Stimulated activated CD4-positive, alpha-beta T cell treated with anti-CD3 and anti-CD28 coated beads, TNF-alpha, amount 100 ng/mL, for 24 hours (primary cell): ENCODE measurements at regions not wholly inside any gene's neighbourhood (a gene's known extent, or its start where the extent isn't known, plus 50 kb on each side); places are given as distances from the start of the nearest gene placed in this dataset.

Experiments
- DNase-seq, 3 experiments: peaks; one replicate each; pipeline ENCODE4 v3.0.0-alpha.2; 2020; ENCODE audit warnings: low read depth in 3 of 3

DNA sequence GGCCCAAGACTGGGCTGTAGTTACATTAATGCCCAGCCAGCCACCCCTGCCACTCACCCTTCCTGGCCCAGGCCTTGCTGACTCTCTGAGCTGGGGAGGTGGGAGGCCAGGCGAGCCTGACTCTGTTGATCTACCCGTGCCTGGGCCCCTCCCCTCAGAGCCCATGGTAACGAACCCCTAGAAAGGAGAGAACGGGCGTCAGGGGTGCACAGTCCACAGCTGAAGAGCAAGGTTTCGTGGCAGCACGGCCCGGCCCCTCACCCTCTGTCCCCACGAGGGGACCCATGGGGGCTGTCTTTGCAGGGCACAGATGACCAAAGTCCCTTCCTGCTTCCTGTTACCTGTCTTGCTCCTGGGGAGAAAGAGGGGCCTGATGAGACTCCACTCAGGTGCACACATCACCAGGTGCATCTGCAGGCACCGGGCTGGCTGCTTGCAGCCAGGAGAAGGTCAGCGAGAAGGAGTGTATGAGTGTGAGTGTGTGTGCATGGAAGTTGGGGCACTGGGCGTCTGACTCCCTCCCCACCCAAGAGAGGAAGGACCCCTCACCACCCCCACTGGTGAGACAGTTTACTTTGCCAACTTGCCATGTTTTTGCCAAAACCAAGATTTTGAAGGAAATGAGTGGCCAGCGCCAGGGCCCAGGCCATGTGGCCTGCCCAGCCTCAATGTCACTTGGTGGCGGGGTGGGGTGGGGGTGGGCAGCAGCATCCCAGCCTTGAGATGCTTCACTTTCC, 359.1 kb downstream of the SEC14L1 start:
- no peak for DNase-seq

DNA sequence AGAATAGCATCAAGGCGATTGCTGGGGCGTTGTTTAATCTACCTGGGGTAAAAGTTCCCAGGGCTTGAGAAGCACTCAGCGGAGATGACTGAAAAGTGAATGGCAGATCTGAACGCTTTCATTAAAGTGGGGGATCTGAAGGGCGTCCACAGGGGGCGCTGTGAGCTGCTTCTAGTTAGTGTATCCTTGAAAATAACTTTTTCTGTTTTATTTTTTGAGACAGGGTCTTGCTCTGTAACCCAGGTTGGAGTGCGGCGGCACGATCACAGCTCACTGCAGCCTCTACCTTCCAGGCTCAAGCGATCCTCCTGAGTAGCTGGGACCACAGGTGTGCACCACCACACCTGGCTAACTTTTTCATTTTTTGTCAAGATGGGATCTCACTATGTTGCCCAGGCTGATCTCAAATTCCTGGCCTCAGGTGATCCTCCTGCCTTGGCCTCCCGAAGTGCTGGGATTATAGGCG, 360.4 kb downstream of the SEC14L1 start:
- DNase-seq: no peak

DNA sequence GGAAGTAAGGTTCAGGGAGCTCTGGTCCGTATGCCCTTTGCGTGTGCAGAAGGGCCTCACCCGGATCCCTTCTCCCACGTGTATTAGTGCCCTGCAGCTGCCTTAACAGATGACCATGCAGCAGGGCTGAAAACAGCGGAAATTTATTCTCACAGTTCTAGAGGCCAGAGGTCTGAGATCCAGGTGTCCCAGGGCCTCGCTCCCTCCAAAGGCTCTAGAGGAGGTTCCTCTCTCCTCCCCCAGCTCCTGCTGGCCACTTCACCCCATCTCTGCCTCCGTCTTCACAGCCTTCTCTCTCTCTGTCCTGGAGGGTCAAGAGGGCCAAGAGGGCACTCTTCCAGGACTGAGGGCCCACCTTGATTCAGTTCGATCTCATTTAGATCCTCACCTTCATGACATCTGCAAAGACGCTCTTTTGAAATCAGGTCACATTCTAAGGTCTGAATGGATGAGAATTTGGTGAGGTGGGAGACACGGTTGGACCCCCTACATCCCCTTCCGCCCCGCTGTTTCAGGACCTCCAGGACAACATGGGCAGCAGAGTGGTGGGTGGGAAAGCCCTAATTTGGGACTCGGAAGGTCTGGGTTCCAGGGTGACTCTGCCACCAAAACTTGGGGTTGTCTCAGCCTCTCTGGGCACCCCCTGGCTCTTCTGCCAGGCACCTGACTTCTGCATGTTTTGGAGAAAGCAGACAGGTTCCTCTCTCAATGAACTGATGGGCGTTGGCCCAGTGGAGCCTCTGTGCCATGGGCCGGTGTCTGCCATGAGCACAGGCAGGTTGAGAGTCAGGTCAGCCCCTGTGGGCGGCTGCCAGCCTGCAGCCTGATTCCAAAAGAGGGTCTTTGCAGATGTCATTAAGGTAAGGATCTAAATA, 361.2 kb downstream of the SEC14L1 start:
- DNase-seq: no peak

DNA sequence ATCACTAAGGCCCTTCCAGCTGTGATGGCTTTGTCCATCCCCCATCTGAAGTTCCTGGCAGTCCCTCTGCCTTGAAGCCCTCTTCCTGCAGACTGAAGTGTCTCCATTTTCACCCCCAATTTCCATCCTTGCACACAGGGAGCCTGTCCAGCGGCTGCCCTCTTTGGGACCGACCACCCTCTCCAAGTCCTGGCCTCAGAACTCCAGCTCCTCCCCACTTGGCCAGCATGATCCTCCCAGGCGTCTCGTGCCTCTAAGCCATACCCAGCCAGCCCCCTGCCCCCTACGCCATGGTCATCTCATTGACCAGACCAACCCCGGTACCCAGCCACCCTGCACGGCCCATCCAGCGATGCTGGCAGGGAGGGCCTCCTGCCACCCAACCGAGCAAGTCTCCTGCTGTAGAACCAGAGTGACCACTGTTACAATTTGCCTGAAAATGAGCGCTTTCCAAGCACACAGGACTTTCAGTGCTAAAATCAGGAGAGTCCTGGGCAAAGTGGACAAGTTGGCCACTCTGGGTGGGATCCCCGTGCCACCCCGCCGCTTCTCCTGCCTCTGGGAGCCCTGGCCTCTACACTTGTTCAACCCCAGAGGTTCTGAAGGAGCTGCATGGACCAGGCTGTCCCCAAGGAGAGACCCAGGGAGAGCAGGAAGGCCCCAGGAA, 362.0 kb downstream of the SEC14L1 start:
- DNase-seq: no peak

DNA sequence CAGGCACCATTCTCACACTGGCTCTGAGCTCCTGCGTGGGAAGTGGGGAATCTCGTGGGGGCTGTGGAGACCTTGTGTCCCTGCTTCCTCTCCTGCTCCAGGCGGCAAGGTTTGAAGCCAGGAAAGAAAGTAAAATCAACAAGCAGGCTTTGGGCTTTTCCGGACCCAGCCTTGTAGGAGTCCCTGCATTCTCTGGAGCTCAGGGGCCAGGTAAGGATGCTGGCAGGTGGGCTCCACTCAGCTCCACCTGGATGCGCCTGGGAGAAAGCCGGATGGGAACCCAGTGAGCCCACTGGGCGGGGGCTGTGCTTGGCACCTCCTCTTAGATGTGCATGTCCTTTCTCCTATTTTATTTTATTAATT, 362.5 kb downstream of the SEC14L1 start:
- no peak for DNase-seq

DNA sequence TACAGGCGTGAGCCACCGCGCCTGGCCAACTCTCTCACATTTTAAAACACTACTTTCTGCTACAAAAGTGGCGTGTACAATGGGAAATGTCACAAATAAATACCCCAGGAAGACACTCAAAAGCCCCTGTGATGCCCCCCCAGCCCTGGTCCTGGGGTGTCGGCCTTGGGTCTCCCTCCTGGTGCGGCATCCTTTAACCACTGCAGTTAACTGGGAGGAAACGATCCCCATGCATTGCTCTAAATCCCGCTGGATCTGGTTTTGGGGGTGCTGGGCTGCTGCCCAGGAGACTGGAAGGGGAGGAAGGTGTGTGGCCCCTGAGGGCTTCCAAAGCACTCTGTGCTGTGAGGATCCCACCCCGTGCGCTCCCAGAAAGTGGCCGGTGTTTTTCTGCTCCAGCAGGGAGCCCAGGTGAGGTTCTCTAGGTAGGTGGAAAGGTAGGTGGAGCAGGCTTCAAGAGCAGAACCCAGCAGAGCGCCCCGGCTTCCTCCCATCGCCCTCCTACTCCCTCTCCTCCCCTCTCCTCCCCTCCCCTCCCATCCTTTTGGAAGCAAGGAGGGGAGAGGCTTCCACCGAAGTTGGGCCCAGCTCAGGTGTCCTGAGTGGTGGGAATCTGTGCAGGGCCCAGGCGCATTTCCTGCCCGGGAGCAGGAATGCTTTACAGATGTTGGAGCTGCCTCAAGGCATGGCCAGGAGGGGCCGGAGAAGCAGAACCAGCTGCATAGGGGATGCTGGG, 363.3 kb downstream of the SEC14L1 start:
- DNase-seq: no peak

DNA sequence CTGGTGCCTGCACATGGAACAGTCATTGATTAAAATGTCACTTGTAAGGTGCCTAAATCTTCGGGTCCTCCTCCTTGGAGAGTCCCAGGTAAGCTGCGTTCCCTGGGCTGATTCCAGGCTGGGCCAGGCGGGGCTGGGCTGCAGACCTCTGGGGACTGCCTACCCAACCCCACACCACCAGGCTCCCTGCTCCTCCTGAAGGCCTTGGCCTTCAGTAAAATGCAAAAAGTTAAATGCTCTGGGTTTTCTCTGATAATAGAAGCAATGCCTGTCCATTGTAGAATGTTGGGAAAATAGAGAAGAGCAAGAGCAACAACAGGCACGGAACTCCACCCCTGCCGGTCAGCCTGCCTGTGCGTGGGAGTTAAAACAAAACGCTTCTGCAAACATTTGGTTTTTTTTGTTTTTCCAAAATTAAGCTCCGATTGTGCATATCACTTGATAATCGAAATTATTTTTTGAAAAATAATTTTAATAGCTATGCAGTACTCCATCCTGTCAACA, 363.9 kb downstream of the SEC14L1 start:
- no peak for DNase-seq

DNA sequence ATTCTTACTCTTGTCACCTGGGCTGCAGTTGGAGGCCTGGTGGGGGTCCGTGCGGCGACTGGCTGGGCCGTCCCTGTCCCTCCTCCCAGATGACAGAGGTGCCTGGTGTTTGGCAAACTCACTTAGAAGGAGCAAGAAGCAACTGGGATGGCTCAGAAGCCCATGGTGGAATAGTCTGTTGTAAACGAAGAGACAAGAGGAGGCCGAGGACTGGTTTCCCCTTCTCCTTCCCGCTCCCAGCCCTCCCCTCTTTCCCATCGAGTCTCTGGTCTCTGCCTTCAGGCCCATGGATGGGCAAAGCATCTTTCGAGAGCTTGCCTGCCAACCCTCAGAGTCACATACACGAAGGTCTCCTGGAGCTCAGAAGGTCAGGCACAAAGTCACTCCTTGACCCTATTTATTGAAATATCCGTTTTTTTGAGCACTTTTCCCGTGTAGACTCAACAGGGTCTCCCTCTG, 364.4 kb downstream of the SEC14L1 start:
- DNase-seq: no peak

DNA sequence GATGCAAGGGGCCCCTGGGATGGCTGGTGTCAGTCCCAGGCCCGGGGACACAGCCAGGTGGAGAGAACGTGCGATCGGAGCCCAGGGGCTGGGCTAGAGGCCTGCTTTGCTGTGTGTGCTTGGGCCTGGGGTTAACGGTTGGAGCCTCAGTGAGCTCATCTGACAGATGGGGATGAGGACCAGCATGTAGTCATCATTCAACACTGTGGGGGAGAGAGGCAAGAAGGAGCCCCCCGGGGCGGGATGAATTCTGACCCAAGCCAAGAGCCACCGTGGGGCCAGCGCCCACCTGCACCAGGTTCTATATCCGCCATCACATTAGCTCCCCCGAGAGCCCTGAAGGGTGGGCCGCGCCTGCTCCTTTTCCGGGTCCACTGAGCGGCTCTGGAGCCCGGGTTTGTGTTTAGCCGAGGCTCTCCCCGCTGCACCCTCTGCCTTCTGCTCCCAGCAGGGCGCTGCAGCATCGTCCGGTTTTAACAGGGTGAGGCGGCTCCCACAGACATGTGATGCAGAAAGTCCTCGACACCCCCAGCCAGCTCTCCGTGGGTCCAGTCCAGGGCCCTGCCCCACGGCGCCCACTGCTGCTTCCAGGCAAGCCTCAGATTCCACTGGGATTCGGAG, 365.7 kb downstream of the SEC14L1 start:
- no peak for DNase-seq

DNA sequence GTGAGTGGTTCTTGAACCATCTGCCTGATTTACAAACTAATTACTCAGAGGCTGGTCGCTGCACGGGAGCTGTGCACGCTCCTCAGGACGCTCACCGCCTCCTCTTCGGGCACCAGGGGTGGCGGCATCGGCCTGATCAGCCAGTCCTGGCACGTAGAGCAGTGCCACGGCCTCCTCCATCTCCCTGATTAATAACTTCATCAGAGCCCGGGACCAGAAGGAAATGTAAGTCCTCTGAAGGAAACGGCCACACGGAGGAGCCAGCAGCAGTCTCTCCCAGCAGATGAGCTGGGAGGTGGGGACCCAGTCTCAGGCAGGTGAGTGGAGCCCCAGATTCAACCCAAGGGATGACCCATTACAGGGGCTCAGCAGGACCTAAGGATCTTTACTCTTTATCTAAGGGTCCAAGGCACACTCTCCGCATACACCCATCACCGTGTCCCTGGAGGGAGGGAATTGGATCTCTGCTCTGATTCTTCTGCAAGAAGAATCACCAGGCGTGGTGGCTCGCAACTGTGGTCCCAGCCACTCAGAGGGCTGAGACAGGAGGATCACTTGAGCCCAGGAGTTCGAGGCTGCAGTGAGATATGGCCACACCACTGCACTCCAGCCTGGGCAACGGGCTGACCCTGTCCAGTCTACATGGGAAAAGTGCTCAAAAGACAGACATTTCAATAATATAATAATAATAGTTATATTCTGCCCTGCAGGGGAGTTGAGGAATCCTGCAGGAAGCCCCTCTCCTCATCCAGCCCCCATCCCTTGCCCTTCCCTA, 366.5 kb downstream of the SEC14L1 start:
- DNase-seq: no peak

DNA sequence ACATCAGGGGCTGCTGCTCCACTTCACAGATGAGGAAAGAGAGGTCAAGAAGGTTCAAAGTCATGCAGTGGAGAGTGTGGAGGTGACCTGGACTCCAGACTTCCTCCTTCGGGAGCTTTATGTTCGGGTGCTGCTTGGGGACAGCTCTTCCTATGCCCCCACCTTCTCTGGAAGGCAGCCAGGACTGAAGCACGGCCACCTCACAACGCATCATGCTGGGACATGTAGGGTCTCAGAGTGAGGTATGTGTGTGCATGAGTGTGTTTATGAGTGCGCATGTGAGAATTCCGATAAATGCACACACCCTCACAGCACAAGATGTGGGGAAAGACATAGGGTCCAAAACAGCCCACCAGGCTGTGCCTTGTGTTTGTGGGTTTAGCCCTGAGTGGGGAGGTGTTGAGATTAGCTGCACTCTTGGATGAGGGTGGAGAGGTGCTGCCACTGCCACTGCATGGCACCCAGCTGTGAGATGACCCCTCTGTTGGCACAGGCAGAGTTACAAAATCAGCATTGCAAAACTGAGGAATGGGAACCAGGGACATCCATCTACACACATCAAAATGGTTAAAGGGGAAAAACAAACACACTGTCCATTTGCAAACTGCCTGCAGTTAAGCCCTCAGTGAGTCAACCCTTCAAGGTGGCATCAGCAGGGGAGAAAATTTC, 367.4 kb downstream of the SEC14L1 start:
- no peak for DNase-seq

DNA sequence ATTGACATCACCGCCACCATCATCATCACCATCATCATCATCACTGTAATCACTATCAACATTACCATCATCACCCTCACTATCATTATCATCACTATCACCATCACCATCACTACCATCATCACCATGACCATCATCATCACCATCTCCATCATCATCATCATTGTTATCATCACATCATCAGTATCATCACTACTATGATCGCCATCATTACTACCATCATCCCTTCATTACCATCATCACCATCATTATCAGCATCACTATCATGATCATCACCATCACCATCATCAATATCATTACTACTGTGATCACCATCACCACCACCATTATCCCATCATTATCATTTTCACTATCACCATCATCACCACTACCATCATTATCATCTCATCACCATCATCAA, 368.3 kb downstream of the SEC14L1 start:
- DNase-seq: no peak

DNA sequence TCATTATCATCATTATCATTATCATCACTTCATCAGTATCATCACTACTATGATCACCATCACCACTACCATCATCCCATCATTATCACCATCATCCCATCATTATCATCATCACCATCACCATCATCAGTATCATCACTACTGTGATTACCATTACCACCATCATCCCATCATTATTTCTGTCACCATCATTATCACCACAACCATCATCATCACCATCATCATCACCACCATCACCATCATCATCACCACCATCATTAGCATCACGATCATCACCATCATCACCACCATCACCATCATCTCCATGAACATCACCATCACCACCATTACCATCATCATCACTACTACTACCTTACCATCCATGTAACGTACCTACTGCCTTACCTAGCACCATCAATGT, 368.8 kb downstream of the SEC14L1 start:
- DNase-seq: no peak

DNA sequence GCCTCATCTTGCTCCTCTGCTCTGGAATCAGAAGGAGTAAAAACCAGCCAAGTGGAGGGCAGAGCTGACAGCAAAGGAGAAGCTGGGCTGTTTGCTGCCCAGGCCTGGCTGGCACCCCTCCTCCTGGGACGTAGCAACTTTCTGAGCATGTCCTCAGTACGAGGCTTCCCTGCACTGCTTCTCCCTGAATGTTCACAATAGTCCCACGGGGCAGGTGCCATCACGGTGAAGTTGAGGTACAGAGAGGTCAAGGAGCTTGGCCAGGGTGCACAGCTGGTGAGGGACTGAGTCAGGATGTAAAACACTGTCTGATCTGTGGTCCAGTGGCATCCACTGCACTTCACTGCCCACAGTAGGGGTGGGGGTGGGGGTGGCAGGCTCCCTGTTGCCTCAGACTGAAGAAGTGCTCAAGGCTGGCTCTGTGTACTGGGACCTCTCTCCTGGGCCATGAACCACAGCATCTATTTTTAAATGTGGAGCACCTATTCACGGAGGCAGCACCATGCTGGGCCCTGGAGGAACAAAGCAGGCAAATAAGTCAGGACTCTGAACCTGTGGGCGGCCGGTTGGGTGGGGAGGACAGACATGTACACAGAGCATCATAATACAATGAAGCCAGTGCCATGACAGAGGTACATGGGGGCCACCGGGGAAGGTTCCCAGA, 369.5 kb downstream of the SEC14L1 start:
- DNase-seq: no peak

DNA sequence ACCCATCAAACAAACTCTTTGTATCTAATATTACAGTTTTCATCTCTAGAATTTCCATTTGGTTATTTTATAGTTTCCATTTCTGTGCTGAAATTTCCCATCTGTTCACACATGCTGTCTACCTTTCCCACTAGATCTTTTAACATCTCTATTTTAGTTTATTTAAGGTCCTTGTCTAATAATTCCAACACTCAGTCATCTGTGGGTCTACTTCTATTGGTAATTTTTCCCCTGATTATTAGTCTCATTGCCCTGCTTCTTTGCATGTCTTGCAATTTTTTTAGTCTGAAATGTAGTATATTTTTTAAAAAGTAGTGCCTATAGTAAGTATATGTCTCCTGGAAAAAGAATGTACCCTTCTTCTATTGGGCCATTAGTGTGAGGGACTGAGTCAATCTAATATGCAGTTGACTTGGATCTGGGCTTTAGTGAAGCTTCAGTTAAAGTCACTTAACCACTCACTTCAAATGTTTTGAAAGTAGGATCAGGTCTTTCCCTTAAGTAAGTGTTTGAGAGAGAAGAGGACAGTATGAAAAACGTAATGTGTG, 370.8 kb downstream of the SEC14L1 start:
- DNase-seq: no peak

DNA sequence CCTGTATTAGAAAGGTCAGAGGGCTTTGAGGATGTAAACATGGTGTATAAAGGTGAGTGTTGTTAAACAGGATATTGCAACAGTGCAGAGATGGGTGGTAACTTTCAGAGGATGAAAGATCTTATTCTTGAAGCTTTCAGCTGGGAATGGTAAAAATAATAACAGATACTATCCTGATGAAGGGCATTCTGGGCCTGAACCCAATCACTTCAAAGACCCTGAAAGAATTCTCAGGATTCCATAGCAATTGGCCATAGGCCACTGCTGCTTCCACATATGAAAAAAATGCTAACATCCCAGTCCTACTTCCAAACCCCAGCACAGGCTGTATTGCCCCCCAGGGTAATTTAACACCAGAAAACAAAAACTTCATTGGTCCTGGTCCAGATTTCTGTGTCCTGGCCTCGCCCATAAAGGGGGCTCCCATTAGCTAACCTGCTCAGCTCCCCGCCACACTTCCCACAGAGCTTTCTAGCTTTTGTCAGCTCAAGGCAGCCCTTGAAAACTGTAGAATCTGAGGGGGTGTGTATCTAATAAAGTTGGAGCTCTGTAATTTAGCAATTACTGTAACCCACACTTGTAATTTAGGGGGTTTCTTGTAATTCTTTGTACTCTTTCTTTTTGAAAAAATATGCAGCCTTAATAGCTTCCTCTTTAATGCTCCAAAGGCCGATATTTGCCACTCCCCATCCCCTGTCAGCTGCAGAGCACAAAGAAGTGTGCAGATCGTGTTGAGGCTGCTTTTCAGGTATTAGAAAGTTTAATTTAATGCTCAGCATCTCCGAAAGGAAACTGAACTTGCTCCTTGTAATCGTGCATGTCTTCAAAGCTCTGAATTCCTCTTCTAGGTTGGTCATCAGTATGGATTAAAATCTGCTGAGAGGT, 371.5 kb downstream of the SEC14L1 start:
- DNase-seq: no peak

DNA sequence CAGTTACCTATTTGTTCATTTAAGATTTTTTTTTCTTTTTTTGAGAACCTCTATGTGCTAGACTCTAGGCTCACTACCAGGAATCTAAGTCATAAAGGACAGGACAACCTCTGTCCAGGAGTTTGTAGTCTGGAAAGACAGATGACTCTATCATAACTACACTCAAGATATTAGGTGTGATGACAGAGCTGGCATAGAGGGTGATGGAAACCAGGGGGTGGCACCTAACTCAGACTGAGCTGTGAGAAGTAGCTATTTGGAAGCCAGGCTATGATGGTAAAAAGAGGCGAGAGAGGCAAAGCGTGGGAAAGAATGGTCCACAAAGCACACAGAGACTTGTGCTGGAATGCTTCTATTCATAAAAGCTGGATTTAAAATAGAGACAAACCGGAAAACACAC, 372.3 kb downstream of the SEC14L1 start:
- DNase-seq: no peak

DNA sequence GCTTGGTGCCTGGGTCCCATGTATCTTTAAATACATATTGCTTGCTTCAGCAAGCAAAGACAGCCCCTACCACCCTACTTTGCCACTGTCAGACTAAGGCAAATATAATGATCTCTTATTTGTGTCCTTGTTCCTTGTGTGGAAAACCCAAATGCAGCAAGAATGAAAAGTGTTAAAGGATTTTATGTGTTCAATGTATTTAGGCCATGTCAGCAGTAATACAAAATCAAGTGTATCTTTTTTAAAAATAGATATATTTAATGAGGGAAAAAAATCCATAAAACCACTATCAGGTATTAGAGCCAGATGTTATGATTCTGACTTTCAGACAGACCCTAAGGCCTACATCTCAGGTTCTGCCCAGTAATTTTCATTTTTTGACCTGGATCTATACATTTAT, 374.5 kb downstream of the SEC14L1 start:
- no peak for DNase-seq
